ENCODE measurements at regions not wholly inside any gene's neighbourhood (a gene's known extent, or its start where the extent isn't known, plus 50 kb on each side); places are given as distances from the start of the nearest gene placed in this dataset.

DNA sequence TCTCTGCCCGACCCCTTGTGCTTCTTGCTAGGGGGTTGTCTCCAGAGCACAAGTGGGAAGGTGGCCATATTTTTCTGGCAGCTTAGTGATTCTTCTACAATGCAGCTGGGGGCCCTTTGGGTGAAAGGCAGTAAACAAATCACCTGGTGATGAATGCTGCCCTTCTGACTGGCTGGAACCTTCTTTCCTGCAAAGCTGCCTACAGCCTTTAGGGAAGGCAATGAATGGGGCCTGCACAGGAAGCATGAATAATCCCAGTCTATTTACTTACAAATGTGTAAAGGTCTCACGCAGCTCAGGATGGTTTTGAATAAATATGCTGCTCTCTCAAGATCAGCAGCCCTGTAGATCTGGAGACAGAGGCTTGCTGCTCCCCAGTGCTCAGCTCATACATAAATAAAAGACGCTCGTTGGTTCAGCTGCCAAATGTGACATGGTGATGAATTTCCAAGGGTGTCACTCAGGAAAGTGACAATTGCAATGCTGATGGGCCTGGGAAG, 289.2 kb downstream of the TDRD15 start:
- TF ChIP-seq FOXP2 (optimal IDR thresholded peaks at IDR 0.05; ENCODE audit: borderline replicate concordance, extremely low read depth, extremely low read length, insufficient read depth) (no peak), POLR2AphosphoS5 (IDR thresholded peaks at IDR 0.05; ENCODE audit: low read depth, low read length) (no peak), TAF1 (IDR thresholded peaks at IDR 0.05; ENCODE audit: borderline replicate concordance, insufficient read depth, low read length) (no peak), SIN3A (IDR thresholded peaks at IDR 0.05; ENCODE audit: borderline replicate concordance, insufficient read depth, low read length) (no peak)
- TF ChIP-seq, protein P1, sequence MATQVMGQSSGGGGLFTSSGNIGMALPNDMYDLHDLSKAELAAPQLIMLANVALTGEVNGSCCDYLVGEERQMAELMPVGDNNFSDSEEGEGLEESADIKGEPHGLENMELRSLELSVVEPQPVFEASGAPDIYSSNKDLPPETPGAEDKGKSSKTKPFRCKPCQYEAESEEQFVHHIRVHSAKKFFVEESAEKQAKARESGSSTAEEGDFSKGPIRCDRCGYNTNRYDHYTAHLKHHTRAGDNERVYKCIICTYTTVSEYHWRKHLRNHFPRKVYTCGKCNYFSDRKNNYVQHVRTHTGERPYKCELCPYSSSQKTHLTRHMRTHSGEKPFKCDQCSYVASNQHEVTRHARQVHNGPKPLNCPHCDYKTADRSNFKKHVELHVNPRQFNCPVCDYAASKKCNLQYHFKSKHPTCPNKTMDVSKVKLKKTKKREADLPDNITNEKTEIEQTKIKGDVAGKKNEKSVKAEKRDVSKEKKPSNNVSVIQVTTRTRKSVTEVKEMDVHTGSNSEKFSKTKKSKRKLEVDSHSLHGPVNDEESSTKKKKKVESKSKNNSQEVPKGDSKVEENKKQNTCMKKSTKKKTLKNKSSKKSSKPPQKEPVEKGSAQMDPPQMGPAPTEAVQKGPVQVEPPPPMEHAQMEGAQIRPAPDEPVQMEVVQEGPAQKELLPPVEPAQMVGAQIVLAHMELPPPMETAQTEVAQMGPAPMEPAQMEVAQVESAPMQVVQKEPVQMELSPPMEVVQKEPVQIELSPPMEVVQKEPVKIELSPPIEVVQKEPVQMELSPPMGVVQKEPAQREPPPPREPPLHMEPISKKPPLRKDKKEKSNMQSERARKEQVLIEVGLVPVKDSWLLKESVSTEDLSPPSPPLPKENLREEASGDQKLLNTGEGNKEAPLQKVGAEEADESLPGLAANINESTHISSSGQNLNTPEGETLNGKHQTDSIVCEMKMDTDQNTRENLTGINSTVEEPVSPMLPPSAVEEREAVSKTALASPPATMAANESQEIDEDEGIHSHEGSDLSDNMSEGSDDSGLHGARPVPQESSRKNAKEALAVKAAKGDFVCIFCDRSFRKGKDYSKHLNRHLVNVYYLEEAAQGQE (IDR thresholded peaks at IDR 0.05; ENCODE audit: insufficient read depth in 1 of 2, low read depth in 2 of 2, low read length in 2 of 2) = no peak

- TF ChIP-seq POLR2AphosphoS5 (IDR thresholded peaks at IDR 0.05; ENCODE audit: low read depth, low read length) = no peak
- no peak for TF ChIP-seq FOXP2 (optimal IDR thresholded peaks at IDR 0.05; ENCODE audit: borderline replicate concordance, extremely low read depth, extremely low read length, insufficient read depth)
- TF ChIP-seq SIN3A (IDR thresholded peaks at IDR 0.05; ENCODE audit: borderline replicate concordance, insufficient read depth, low read length) = no peak
- TF ChIP-seq, protein P1 (IDR thresholded peaks at IDR 0.05; ENCODE audit: insufficient read depth in 1 of 2, low read depth in 2 of 2, low read length in 2 of 2) = no peak
- TF ChIP-seq TAF1 (IDR thresholded peaks at IDR 0.05; ENCODE audit: borderline replicate concordance, insufficient read depth, low read length) = no peak
These were observed 291.5 kb downstream of the TDRD15 start for GRCh38 chr2:21415234-21415633.

- TF ChIP-seq, protein P1 (IDR thresholded peaks at IDR 0.05; ENCODE audit: insufficient read depth in 1 of 2, low read depth in 2 of 2, low read length in 2 of 2) = no peak
- TF ChIP-seq SIN3A (IDR thresholded peaks at IDR 0.05; ENCODE audit: borderline replicate concordance, insufficient read depth, low read length) (no peak), TAF1 (IDR thresholded peaks at IDR 0.05; ENCODE audit: borderline replicate concordance, insufficient read depth, low read length) (no peak), FOXP2 (optimal IDR thresholded peaks at IDR 0.05; ENCODE audit: borderline replicate concordance, extremely low read depth, extremely low read length, insufficient read depth) (no peak), POLR2AphosphoS5 (IDR thresholded peaks at IDR 0.05; ENCODE audit: low read depth, low read length) (no peak)
These were observed 292.5 kb downstream of the TDRD15 start for GRCh38 chr2:21416226-21416625.

DNA sequence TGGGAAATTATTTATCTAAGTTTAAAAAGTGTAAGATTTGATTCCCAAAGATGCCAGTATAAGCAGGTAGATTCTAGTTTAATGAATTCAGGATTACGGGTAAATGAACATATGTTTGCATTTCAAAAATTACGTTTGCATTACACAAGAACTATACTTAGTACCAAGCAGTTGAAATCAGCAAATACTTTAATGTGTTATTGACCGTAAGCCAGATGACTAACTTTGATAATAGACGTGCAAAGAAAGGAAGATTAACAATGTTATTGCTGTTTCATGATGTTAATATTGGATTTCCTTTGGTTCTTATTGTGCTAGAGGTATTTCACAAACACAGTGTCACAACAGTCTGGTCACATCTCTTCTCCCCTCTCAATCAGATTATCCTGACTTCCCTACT, 294.7 kb downstream of the TDRD15 start:
- TF ChIP-seq FOXP2 (optimal IDR thresholded peaks at IDR 0.05; ENCODE audit: borderline replicate concordance, extremely low read depth, extremely low read length, insufficient read depth) (no peak), SIN3A (IDR thresholded peaks at IDR 0.05; ENCODE audit: borderline replicate concordance, insufficient read depth, low read length) (no peak), TAF1 (IDR thresholded peaks at IDR 0.05; ENCODE audit: borderline replicate concordance, insufficient read depth, low read length) (no peak), POLR2AphosphoS5 (IDR thresholded peaks at IDR 0.05; ENCODE audit: low read depth, low read length) (no peak)
- TF ChIP-seq, protein P1 (IDR thresholded peaks at IDR 0.05; ENCODE audit: insufficient read depth in 1 of 2, low read depth in 2 of 2, low read length in 2 of 2) = no peak

Data from PFSK-1 (cell line).